B cell (primary cell): ENCODE measurements at regions not wholly inside any gene's neighbourhood (a gene's known extent, or its start where the extent isn't known, plus 50 kb on each side); places are given as distances from the start of the nearest gene placed in this dataset.
"Not testable (repeated sequence)": the region's sequence is repeated elsewhere in the genome, so short reads cannot be mapped to it uniquely, and the experiment has no call there.

Experiments used
- ATAC-seq: fragments of 200-7000 bp; cut with Tn5 transposase; one replicate; pipeline ENCODE4 v1.10.0; 2021; ENCODE audit warnings: low read depth, mild to moderate bottlenecking, moderate number of reproducible peaks, moderate library complexity
- CTCF ChIA-PET: fragments of 350-600 bp; sonication (Branson Sonifier 250); formaldehyde crosslinking; loops from one replicate; lab custom pipeline; 2021; ENCODE audit warnings: antibody characterized with exemption, inconsistent platforms; lab: Charles Lee
- POLR2A ChIA-PET: fragments of 350-600 bp; sonication (Branson Sonifier 250); formaldehyde crosslinking; loops from one replicate; lab custom pipeline; 2021; ENCODE audit warnings: antibody characterized with exemption; lab: Charles Lee
- DNase-seq: peaks from one replicate; pipeline ENCODE4 v3.0.0; 2013
- H2AFZ ChIP-seq: 2 replicates; pipeline ENCODE4 v1.6.1; 2012; ENCODE audit warnings: mild to moderate bottlenecking, low read depth, low read length; ENCODE audit not compliant: insufficient read depth, poor library complexity, severe bottlenecking
- H3K27ac ChIP-seq, 2 donors: 1 replicate in 1 of 2; 2 replicates in 1 of 2; pipeline ENCODE4 v1.5.1; 2012 to 2013; ENCODE audit warnings: low read length in 2 of 2, mild to moderate bottlenecking in 2 of 2, moderate library complexity in 1 of 2
- H3K27me3 ChIP-seq, 4 experiments: fragments of 200-600 bp in 1 of 4; sonication (generic) in 1 of 4; replicated peaks in 1 of 4; 1 replicate in 2 of 4; 2 replicates in 2 of 4; pipeline versions ENCODE4 v1.6.1 to v1.7.0; 2013 to 2016; ENCODE audit warnings: low read length in 3 of 4, mild to moderate bottlenecking in 2 of 4, mixed read lengths in 1 of 4, moderate library complexity in 1 of 4; ENCODE audit not compliant: insufficient read depth in 4 of 4, control insufficient read depth in 3 of 4; ENCODE audit errors: control extremely low read depth in 1 of 4
- H3K36me3 ChIP-seq, 2 experiments: replicated peaks in 1 of 2; 1 replicate in 1 of 2; 2 replicates in 1 of 2; pipeline versions ENCODE4 v1.6.1 to v1.7.1; 2013; ENCODE audit warnings: low read length in 1 of 2; ENCODE audit not compliant: insufficient read depth in 2 of 2, control insufficient read depth in 1 of 2; ENCODE audit errors: control extremely low read depth in 1 of 2, extremely low read depth in 1 of 2
- H3K4me1 ChIP-seq, 2 donors: fragments of 200-600 bp in 1 of 2; sonication (generic) in 1 of 2; 1 replicate in 1 of 2; 2 replicates in 1 of 2; pipeline versions ENCODE4 v1.5.1 to v1.6.1; 2013 to 2017; ENCODE audit warnings: low read length in 2 of 2; ENCODE audit not compliant: control insufficient read depth in 2 of 2, insufficient read depth in 2 of 2
- H3K4me2 ChIP-seq: replicated peaks from 2 replicates; pipeline ENCODE3; 2012; ENCODE audit warnings: mild to moderate bottlenecking, low read depth, low read length; ENCODE audit not compliant: poor library complexity, severe bottlenecking
- H3K4me3 ChIP-seq, 5 experiments: fragments of 200-600 bp in 1 of 5; sonication (generic) in 1 of 5; 1 replicate in 3 of 5; 2 replicates in 2 of 5; pipeline versions ENCODE4 v1.5.1 to v1.7.0; 2011 to 2016; ENCODE audit warnings: low read length in 4 of 5, mild to moderate bottlenecking in 4 of 5, low read depth in 2 of 5, control low read depth in 1 of 5, moderate library complexity in 1 of 5; ENCODE audit not compliant: insufficient read depth in 1 of 5; ENCODE audit errors: control extremely low read depth in 1 of 5, extremely low read depth in 1 of 5
- H3K79me2 ChIP-seq: fragments of 200-600 bp; sonication (generic); one replicate; pipeline ENCODE4 v1.6.0; 2016; ENCODE audit warnings: low read length; ENCODE audit not compliant: control insufficient read depth, insufficient read depth
- H3K9ac ChIP-seq: fragments of 200-600 bp; sonication (generic); 2 replicates; pipeline ENCODE4 v1.6.1; 2017; ENCODE audit warnings: mild to moderate bottlenecking, low read length, moderate library complexity
- H3K9me3 ChIP-seq, 3 donors: one replicate each; pipeline versions ENCODE4 v1.6.1 to v1.7.1; 2013; ENCODE audit warnings: low read length in 2 of 3; ENCODE audit not compliant: control insufficient read depth in 2 of 3, insufficient read depth in 1 of 3; ENCODE audit errors: control extremely low read depth in 1 of 3
- H4K20me1 ChIP-seq: 2 replicates; pipeline ENCODE4 v1.6.0; 2012; ENCODE audit warnings: mild to moderate bottlenecking, low read length; ENCODE audit not compliant: insufficient read depth, control insufficient read depth, poor library complexity, severe bottlenecking
- H3K27ac Mint-ChIP-seq: one replicate; pipeline ENCODE4 v1.8.0; 2021; ENCODE audit warnings: mixed read lengths
- H3K27me3 Mint-ChIP-seq: one replicate; pipeline ENCODE4 v1.8.0; 2021; ENCODE audit warnings: mixed read lengths
- H3K4me1 Mint-ChIP-seq: one replicate; pipeline ENCODE4 v1.8.0; 2021; ENCODE audit warnings: mixed read lengths
- H3K4me3 Mint-ChIP-seq: one replicate; pipeline ENCODE4 v1.8.0; 2021; ENCODE audit warnings: mixed read lengths
- H3K9me3 Mint-ChIP-seq: one replicate; pipeline ENCODE4 v1.8.0; 2022; ENCODE audit warnings: mixed read lengths; ENCODE audit not compliant: insufficient read depth
- WGBS: methylation state at CpG from one replicate; pipeline ENCODE4 v1.1.5; 2013; ENCODE audit warnings: missing lambda C conversion rate; ENCODE audit not compliant: insufficient coverage; 5-methylcytosine and 5-hydroxymethylcytosine counted together
- intact Hi-C: fragments of 100-400 bp; cut with micrococcal nuclease; formaldehyde crosslinking; loops from one replicate; pipeline ENCODE4 v1.10.0; 2022

GRCh38 chr5:42864749-42865148, 53.1 kb upstream of the SELENOP start:
- H3K4me3 ChIP-seq, H3K79me2 ChIP-seq, H2AFZ ChIP-seq, ATAC-seq, H3K4me2 ChIP-seq, POLR2A ChIA-PET, H4K20me1 ChIP-seq, H3K27ac ChIP-seq, H3K27me3 ChIP-seq, H3K9me3 ChIP-seq, H3K4me1 Mint-ChIP-seq, H3K4me1 ChIP-seq, H3K27ac Mint-ChIP-seq, H3K9ac ChIP-seq, DNase-seq, intact Hi-C loops, H3K4me3 Mint-ChIP-seq, CTCF ChIA-PET, H3K36me3 ChIP-seq: not testable (repeated sequence)
- Mint-ChIP-seq H3K9me3 (peaks cover 13% of the 10 kb centered on the region), H3K27me3 (peaks cover 49% of the 10 kb centered on the region)
- no CpG with 5 or more reads among the region's 3 CpGs for WGBS
